Prostate gland (tissue), 2 donors: ENCODE measurements at regions not wholly inside any gene's neighbourhood (a gene's known extent, or its start where the extent isn't known, plus 50 kb on each side); places are given as distances from the start of the nearest gene placed in this dataset.

ENCODE experiments used
- POLR2A ChIP-seq: fragments of 450-650 bp; IDR thresholded peaks from one replicate; pipeline ENCODE4 v1.6.1; 2016; ENCODE audit warnings: antibody characterized with exemption, mild to moderate bottlenecking
- TF ChIP-seq, protein P1 (sequence below), 4 experiments: fragments of 200-600 bp in 2 of 4; fragments of 450-650 bp in 2 of 4; sonication (generic) in 2 of 4; IDR thresholded peaks; 1 replicate in 3 of 4; 2 replicates in 1 of 4; pipeline ENCODE4 v1.5.1; 2016 to 2019; ENCODE audit warnings: antibody characterized with exemption in 4 of 4, mild to moderate bottlenecking in 2 of 4, moderate library complexity in 2 of 4

DNA sequence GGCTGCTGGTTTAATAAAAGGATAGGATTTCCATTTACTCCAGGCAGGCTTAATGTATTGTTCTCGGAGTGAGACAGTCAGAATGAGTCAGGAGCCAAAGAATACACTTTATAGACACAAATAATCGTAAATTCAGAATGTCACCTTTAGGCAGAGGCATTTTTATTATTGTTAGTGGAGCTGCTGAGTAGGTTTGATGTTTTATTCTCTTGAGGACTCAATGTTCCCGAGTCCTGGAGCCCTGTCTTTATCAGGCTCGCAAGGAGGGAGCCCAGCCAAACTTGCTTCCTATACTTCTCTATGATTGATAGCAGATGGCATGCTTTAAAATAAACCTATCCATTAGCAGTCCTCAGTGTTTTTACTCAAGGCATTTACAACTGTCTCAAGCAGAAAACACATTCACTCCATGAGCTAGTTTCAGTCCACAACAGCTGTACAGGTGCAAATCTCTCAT lies 492.3 kb upstream of the ZEB2 start:
- TF ChIP-seq, protein P1, sequence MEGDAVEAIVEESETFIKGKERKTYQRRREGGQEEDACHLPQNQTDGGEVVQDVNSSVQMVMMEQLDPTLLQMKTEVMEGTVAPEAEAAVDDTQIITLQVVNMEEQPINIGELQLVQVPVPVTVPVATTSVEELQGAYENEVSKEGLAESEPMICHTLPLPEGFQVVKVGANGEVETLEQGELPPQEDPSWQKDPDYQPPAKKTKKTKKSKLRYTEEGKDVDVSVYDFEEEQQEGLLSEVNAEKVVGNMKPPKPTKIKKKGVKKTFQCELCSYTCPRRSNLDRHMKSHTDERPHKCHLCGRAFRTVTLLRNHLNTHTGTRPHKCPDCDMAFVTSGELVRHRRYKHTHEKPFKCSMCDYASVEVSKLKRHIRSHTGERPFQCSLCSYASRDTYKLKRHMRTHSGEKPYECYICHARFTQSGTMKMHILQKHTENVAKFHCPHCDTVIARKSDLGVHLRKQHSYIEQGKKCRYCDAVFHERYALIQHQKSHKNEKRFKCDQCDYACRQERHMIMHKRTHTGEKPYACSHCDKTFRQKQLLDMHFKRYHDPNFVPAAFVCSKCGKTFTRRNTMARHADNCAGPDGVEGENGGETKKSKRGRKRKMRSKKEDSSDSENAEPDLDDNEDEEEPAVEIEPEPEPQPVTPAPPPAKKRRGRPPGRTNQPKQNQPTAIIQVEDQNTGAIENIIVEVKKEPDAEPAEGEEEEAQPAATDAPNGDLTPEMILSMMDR (IDR thresholded peaks at IDR 0.05), result peak in 1 of 4 experiments; percentile 8
- no peak for TF ChIP-seq POLR2A
